Posterior cingulate gyrus (tissue), 11 donors: ENCODE measurements at regions not wholly inside any gene's neighbourhood (a gene's known extent, or its start where the extent isn't known, plus 50 kb on each side); places are given as distances from the start of the nearest gene placed in this dataset.

Experiments
- DNase-seq, 10 donors: peaks; one replicate each; pipeline versions ENCODE4 v3.0.0 to v3.0.0-alpha.2; 2020 to 2021; ENCODE audit warnings: mixed read lengths in 3 of 10
- intact Hi-C: fragments of 100-400 bp; cut with DNase I; formaldehyde crosslinking; loops from one replicate; pipeline ENCODE4 v1.15.1; 2023

- intact Hi-C loops: no loop called here
- DNase-seq: no peak
Observed at GRCh38 chr1:172907834-172908326, 142.9 kb downstream of the TNFSF18 start.

GRCh38 chr1:172909606-172910326, 141.0 kb downstream of the TNFSF18 start:
- peak in 1 of 10 donors; percentile 64 for DNase-seq
- intact Hi-C loops: no loop called here

GRCh38 chr1:172912765-172913260, 137.9 kb downstream of the TNFSF18 start:
- intact Hi-C loops: no loop called here

GRCh38 chr1:172914501-172915144, 136.1 kb downstream of the TNFSF18 start:
- intact Hi-C loops: no loop called here
- DNase-seq: no peak

More at GRCh38 chr1:172912765-172913260, 137.9 kb downstream of the TNFSF18 start:
- peak in 1 of 10 donors; percentile 48 for DNase-seq

- intact Hi-C loops: no loop called here
- DNase-seq: no peak
Observed at GRCh38 chr1:172915271-172915670, 135.5 kb downstream of the TNFSF18 start.

- intact Hi-C loops: no loop called here
- no peak for DNase-seq
Observed at GRCh38 chr1:172916116-172916515, 134.6 kb downstream of the TNFSF18 start.

GRCh38 chr1:172917972-172918371, 132.8 kb downstream of the TNFSF18 start:
- no peak for DNase-seq

GRCh38 chr1:172918478-172918877, 132.3 kb downstream of the TNFSF18 start:
- no peak for DNase-seq
- intact Hi-C loops: no loop called here

More at GRCh38 chr1:172917972-172918371, 132.8 kb downstream of the TNFSF18 start:
- intact Hi-C loops: no loop called here

GRCh38 chr1:172926070-172926469, 124.7 kb downstream of the TNFSF18 start:
- intact Hi-C loops: no loop called here

GRCh38 chr1:172928412-172928811, 122.3 kb downstream of the TNFSF18 start:
- no peak for DNase-seq
- intact Hi-C loops: no loop called here

More at GRCh38 chr1:172926070-172926469, 124.7 kb downstream of the TNFSF18 start:
- DNase-seq: no peak

GRCh38 chr1:172929006-172929405, 121.7 kb downstream of the TNFSF18 start:
- intact Hi-C loops: no loop called here
- DNase-seq: no peak

GRCh38 chr1:172930142-172930541, 120.6 kb downstream of the TNFSF18 start:
- DNase-seq: no peak
- intact Hi-C loops: no loop called here

- intact Hi-C loops: no loop called here
- DNase-seq: no peak
Observed at GRCh38 chr1:172931340-172931739, 119.4 kb downstream of the TNFSF18 start.

- intact Hi-C loops: no loop called here
Observed at GRCh38 chr1:172931761-172932160, 119.0 kb downstream of the TNFSF18 start.

GRCh38 chr1:172932981-172933380, 117.8 kb downstream of the TNFSF18 start:
- intact Hi-C loops: no loop called here
- DNase-seq: no peak

More at GRCh38 chr1:172931761-172932160, 119.0 kb downstream of the TNFSF18 start:
- DNase-seq: no peak

GRCh38 chr1:172934417-172934762, 116.4 kb downstream of the TNFSF18 start:
- DNase-seq: no peak
- intact Hi-C loops: no loop called here

- intact Hi-C loops: no loop called here
- DNase-seq: no peak
Observed at GRCh38 chr1:172935062-172935592, 115.6 kb downstream of the TNFSF18 start.

- intact Hi-C loops: no loop called here
- DNase-seq: no peak
Observed at GRCh38 chr1:172936088-172936645, 114.6 kb downstream of the TNFSF18 start.

- intact Hi-C loops: no loop called here
- DNase-seq: no peak
Observed at GRCh38 chr1:172938681-172939080, 112.1 kb downstream of the TNFSF18 start.

- no peak for DNase-seq
- intact Hi-C loops: no loop called here
Observed at GRCh38 chr1:172939475-172939874, 111.3 kb downstream of the TNFSF18 start.
